ENCODE measurements at regions not wholly inside any gene's neighbourhood (a gene's known extent, or its start where the extent isn't known, plus 50 kb on each side); places are given as distances from the start of the nearest gene placed in this dataset.
A peak's percentile ranks its signal among the peaks of the same experiment; 100 is the strongest.

- DNase-seq (ENCODE audit: low spot score): no peak
Observed at GRCh38 chrX:7789200-7789599, 53.8 kb upstream of the VCX start.

GRCh38 chrX:7788334-7788733 is 54.6 kb upstream of the VCX start:
- DNase-seq (ENCODE audit: low spot score): no peak

- no peak for DNase-seq (ENCODE audit: low spot score)
Observed at GRCh38 chrX:7787714-7788113, 55.3 kb upstream of the VCX start.

GRCh38 chrX:7784580-7784979 is 58.4 kb upstream of the VCX start:
- DNase-seq (ENCODE audit: low spot score): no peak

GRCh38 chrX:7779644-7780043 is 63.3 kb upstream of the VCX start:
- no peak for DNase-seq (ENCODE audit: low spot score)

- no peak for DNase-seq (ENCODE audit: low spot score)
Observed at GRCh38 chrX:7775987-7776386, 67.0 kb upstream of the VCX start.

GRCh38 chrX:7771788-7772438 is 71.1 kb upstream of the VCX start:
- DNase-seq (ENCODE audit: low spot score): no peak

GRCh38 chrX:7759830-7760229 is 83.1 kb upstream of the VCX start:
- DNase-seq (ENCODE audit: low spot score): no peak

- DNase-seq (ENCODE audit: low spot score): peak; percentile 14
Observed at GRCh38 chrX:7746856-7747255, 96.1 kb upstream of the VCX start.

- no peak for DNase-seq (ENCODE audit: low spot score)
Observed at GRCh38 chrX:7730071-7730470, 112.9 kb upstream of the VCX start.

- DNase-seq (ENCODE audit: low spot score): no peak
Observed at GRCh38 chrX:7720519-7720918, 122.5 kb upstream of the VCX start.

GRCh38 chrX:7714351-7714750 is 128.6 kb upstream of the VCX start:
- no peak for DNase-seq (ENCODE audit: low spot score)

- no peak for DNase-seq (ENCODE audit: low spot score)
Observed at GRCh38 chrX:7711167-7711566, 131.8 kb upstream of the VCX start.

- peak; percentile 26 for DNase-seq (ENCODE audit: low spot score)
Observed at GRCh38 chrX:7709845-7710244, 133.1 kb upstream of the VCX start.

GRCh38 chrX:7706032-7706431 is 136.9 kb upstream of the VCX start:
- no peak for DNase-seq (ENCODE audit: low spot score)

- no peak for DNase-seq (ENCODE audit: low spot score)
Observed at GRCh38 chrX:7704205-7704604, 138.8 kb upstream of the VCX start.

- no peak for DNase-seq (ENCODE audit: low spot score)
Observed at GRCh38 chrX:7698248-7698647, 144.7 kb upstream of the VCX start.

GRCh38 chrX:7690842-7691241 is 152.1 kb upstream of the VCX start:
- DNase-seq (ENCODE audit: low spot score): peak; percentile 13

- DNase-seq (ENCODE audit: low spot score): peak; percentile 9
Observed at GRCh38 chrX:7689791-7690412, 153.1 kb upstream of the VCX start.

- DNase-seq (ENCODE audit: low spot score): no peak
Observed at GRCh38 chrX:7680181-7680580, 162.8 kb upstream of the VCX start.

- no peak for DNase-seq (ENCODE audit: low spot score)
Observed at GRCh38 chrX:7654316-7654715, 188.7 kb upstream of the VCX start.

GRCh38 chrX:7647831-7648230 is 195.1 kb upstream of the VCX start:
- no peak for DNase-seq (ENCODE audit: low spot score)

- no peak for DNase-seq (ENCODE audit: low spot score)
Observed at GRCh38 chrX:7641141-7641540, 201.8 kb upstream of the VCX start.

GRCh38 chrX:7640392-7640791 is 202.6 kb upstream of the VCX start:
- DNase-seq (ENCODE audit: low spot score): no peak
